B cell (primary cell): ENCODE measurements at regions not wholly inside any gene's neighbourhood (a gene's known extent, or its start where the extent isn't known, plus 50 kb on each side); places are given as distances from the start of the nearest gene placed in this dataset.

Source experiments
- ATAC-seq: fragments of 200-7000 bp; cut with Tn5 transposase; one replicate; pipeline ENCODE4 v1.10.0; 2021; ENCODE audit warnings: low read depth, mild to moderate bottlenecking, moderate number of reproducible peaks, moderate library complexity
- CTCF ChIA-PET: fragments of 350-600 bp; sonication (Branson Sonifier 250); formaldehyde crosslinking; loops from one replicate; lab custom pipeline; 2021; ENCODE audit warnings: antibody characterized with exemption, inconsistent platforms; lab: Charles Lee
- POLR2A ChIA-PET: fragments of 350-600 bp; sonication (Branson Sonifier 250); formaldehyde crosslinking; loops from one replicate; lab custom pipeline; 2021; ENCODE audit warnings: antibody characterized with exemption; lab: Charles Lee
- DNase-seq: peaks from one replicate; pipeline ENCODE4 v3.0.0; 2013
- H2AFZ ChIP-seq: 2 replicates; pipeline ENCODE4 v1.6.1; 2012; ENCODE audit warnings: mild to moderate bottlenecking, low read depth, low read length; ENCODE audit not compliant: insufficient read depth, poor library complexity, severe bottlenecking
- H3K27ac ChIP-seq, 2 donors: 1 replicate in 1 of 2; 2 replicates in 1 of 2; pipeline ENCODE4 v1.5.1; 2012 to 2013; ENCODE audit warnings: low read length in 2 of 2, mild to moderate bottlenecking in 2 of 2, moderate library complexity in 1 of 2
- H3K27me3 ChIP-seq, 4 experiments: fragments of 200-600 bp in 1 of 4; sonication (generic) in 1 of 4; replicated peaks in 1 of 4; 1 replicate in 2 of 4; 2 replicates in 2 of 4; pipeline versions ENCODE4 v1.6.1 to v1.7.0; 2013 to 2016; ENCODE audit warnings: low read length in 3 of 4, mild to moderate bottlenecking in 2 of 4, mixed read lengths in 1 of 4, moderate library complexity in 1 of 4; ENCODE audit not compliant: insufficient read depth in 4 of 4, control insufficient read depth in 3 of 4; ENCODE audit errors: control extremely low read depth in 1 of 4
- H3K36me3 ChIP-seq, 2 experiments: replicated peaks in 1 of 2; 1 replicate in 1 of 2; 2 replicates in 1 of 2; pipeline versions ENCODE4 v1.6.1 to v1.7.1; 2013; ENCODE audit warnings: low read length in 1 of 2; ENCODE audit not compliant: insufficient read depth in 2 of 2, control insufficient read depth in 1 of 2; ENCODE audit errors: control extremely low read depth in 1 of 2, extremely low read depth in 1 of 2
- H3K4me1 ChIP-seq, 2 donors: fragments of 200-600 bp in 1 of 2; sonication (generic) in 1 of 2; 1 replicate in 1 of 2; 2 replicates in 1 of 2; pipeline versions ENCODE4 v1.5.1 to v1.6.1; 2013 to 2017; ENCODE audit warnings: low read length in 2 of 2; ENCODE audit not compliant: control insufficient read depth in 2 of 2, insufficient read depth in 2 of 2
- H3K4me2 ChIP-seq: replicated peaks from 2 replicates; pipeline ENCODE3; 2012; ENCODE audit warnings: mild to moderate bottlenecking, low read depth, low read length; ENCODE audit not compliant: poor library complexity, severe bottlenecking
- H3K4me3 ChIP-seq, 5 experiments: fragments of 200-600 bp in 1 of 5; sonication (generic) in 1 of 5; 1 replicate in 3 of 5; 2 replicates in 2 of 5; pipeline versions ENCODE4 v1.5.1 to v1.7.0; 2011 to 2016; ENCODE audit warnings: low read length in 4 of 5, mild to moderate bottlenecking in 4 of 5, low read depth in 2 of 5, control low read depth in 1 of 5, moderate library complexity in 1 of 5; ENCODE audit not compliant: insufficient read depth in 1 of 5; ENCODE audit errors: control extremely low read depth in 1 of 5, extremely low read depth in 1 of 5
- H3K79me2 ChIP-seq: fragments of 200-600 bp; sonication (generic); one replicate; pipeline ENCODE4 v1.6.0; 2016; ENCODE audit warnings: low read length; ENCODE audit not compliant: control insufficient read depth, insufficient read depth
- H3K9ac ChIP-seq: fragments of 200-600 bp; sonication (generic); 2 replicates; pipeline ENCODE4 v1.6.1; 2017; ENCODE audit warnings: mild to moderate bottlenecking, low read length, moderate library complexity
- H3K9me3 ChIP-seq, 3 donors: one replicate each; pipeline versions ENCODE4 v1.6.1 to v1.7.1; 2013; ENCODE audit warnings: low read length in 2 of 3; ENCODE audit not compliant: control insufficient read depth in 2 of 3, insufficient read depth in 1 of 3; ENCODE audit errors: control extremely low read depth in 1 of 3
- H4K20me1 ChIP-seq: 2 replicates; pipeline ENCODE4 v1.6.0; 2012; ENCODE audit warnings: mild to moderate bottlenecking, low read length; ENCODE audit not compliant: insufficient read depth, control insufficient read depth, poor library complexity, severe bottlenecking
- H3K27ac Mint-ChIP-seq: one replicate; pipeline ENCODE4 v1.8.0; 2021; ENCODE audit warnings: mixed read lengths
- H3K27me3 Mint-ChIP-seq: one replicate; pipeline ENCODE4 v1.8.0; 2021; ENCODE audit warnings: mixed read lengths
- H3K4me1 Mint-ChIP-seq: one replicate; pipeline ENCODE4 v1.8.0; 2021; ENCODE audit warnings: mixed read lengths
- H3K4me3 Mint-ChIP-seq: one replicate; pipeline ENCODE4 v1.8.0; 2021; ENCODE audit warnings: mixed read lengths
- H3K9me3 Mint-ChIP-seq: one replicate; pipeline ENCODE4 v1.8.0; 2022; ENCODE audit warnings: mixed read lengths; ENCODE audit not compliant: insufficient read depth
- CTCF ChIP-seq: fragments of 200-600 bp; IDR thresholded peaks from one replicate; pipeline ENCODE4 v1.8.0; 2022; ENCODE audit warnings: antibody characterized with exemption, mild to moderate bottlenecking
- EZH2 ChIP-seq: IDR thresholded peaks from 2 replicates; pipeline ENCODE4 v1.6.1; 2012; ENCODE audit warnings: borderline replicate concordance, low read depth, mild to moderate bottlenecking, moderate library complexity, low read length; ENCODE audit not compliant: insufficient read depth, poor library complexity, severe bottlenecking
- WGBS: methylation state at CpG from one replicate; pipeline ENCODE4 v1.1.5; 2013; ENCODE audit warnings: missing lambda C conversion rate; ENCODE audit not compliant: insufficient coverage; 5-methylcytosine and 5-hydroxymethylcytosine counted together
- intact Hi-C: fragments of 100-400 bp; cut with micrococcal nuclease; formaldehyde crosslinking; loops from one replicate; pipeline ENCODE4 v1.10.0; 2022

- H3K79me2 ChIP-seq = no peaks in the 10 kb centered on the region
- no peaks in the 10 kb centered on the region for H3K36me3 ChIP-seq
- no peak for TF ChIP-seq EZH2
- TF ChIP-seq CTCF = no peak
- H3K27me3 ChIP-seq = no peaks in the 10 kb centered on the region
- Mint-ChIP-seq H3K9me3 (no peaks in the 10 kb centered on the region), H3K4me3 (no peak overlapping the region), H3K27me3 (no peaks in the 10 kb centered on the region), H3K27ac (no peak overlapping the region), H3K4me1 (no peaks in the 10 kb centered on the region)
- H2AFZ ChIP-seq = no peak overlapping the region
- DNase-seq (no peak), ATAC-seq (no peak)
- no peaks in the 10 kb centered on the region for H3K9me3 ChIP-seq
- no peaks in the 10 kb centered on the region for H4K20me1 ChIP-seq
- ChIA-PET CTCF (no interaction called here), POLR2A (no interaction called here)
- 100% methylated on average over 1 of the region's 2 CpGs for WGBS
- H3K4me2 ChIP-seq = no peak overlapping the region
- H3K27ac ChIP-seq = no peak overlapping the region
- no peaks in the 10 kb centered on the region for H3K4me1 ChIP-seq
- no peak overlapping the region for H3K9ac ChIP-seq
- no peak overlapping the region for H3K4me3 ChIP-seq
- intact Hi-C loops = no loop called here
Measured at GRCh38 chr9:105074491-105074890, 146.5 kb upstream of the ABCA1 start.

- no peaks in the 10 kb centered on the region for H3K4me1 Mint-ChIP-seq
- intact Hi-C loops = no loop called here
- ATAC-seq = no peak
Measured at GRCh38 chr9:105076729-105077128, 148.8 kb upstream of the ABCA1 start.

More at GRCh38 chr9:105076729-105077128, 148.8 kb upstream of the ABCA1 start:
- Histone ChIP-seq H3K27ac (no peak overlapping the region), H3K9me3 (no peaks in the 10 kb centered on the region), H3K9ac (no peak overlapping the region), H2AFZ (no peak overlapping the region), H4K20me1 (no peaks in the 10 kb centered on the region), H3K36me3 (no peaks in the 10 kb centered on the region), H3K4me2 (no peak overlapping the region), H3K79me2 (no peaks in the 10 kb centered on the region), H3K27me3 (no peaks in the 10 kb centered on the region), H3K4me3 (no peak overlapping the region), H3K4me1 (no peaks in the 10 kb centered on the region)
- ChIA-PET CTCF (no interaction called here), POLR2A (no interaction called here)
- TF ChIP-seq EZH2 (no peak), CTCF (no peak)
- H3K4me3 Mint-ChIP-seq = no peak overlapping the region
- H3K9me3 Mint-ChIP-seq = no peaks in the 10 kb centered on the region
- no peak for DNase-seq
- no peak overlapping the region for H3K27ac Mint-ChIP-seq
- WGBS = 80% methylated on average over 5 of the region's 5 CpGs
- H3K27me3 Mint-ChIP-seq = no peaks in the 10 kb centered on the region
